GM23248 (cell line): ENCODE measurements at regions not wholly inside any gene's neighbourhood (a gene's known extent, or its start where the extent isn't known, plus 50 kb on each side); places are given as distances from the start of the nearest gene placed in this dataset.

Experiments
- EZH2 ChIP-seq: fragments of 200-600 bp; sonication (generic); IDR thresholded peaks from 2 replicates; pipeline ENCODE4 v1.6.1; 2018; ENCODE audit warnings: antibody characterized with exemption, mild to moderate bottlenecking; ENCODE audit not compliant: insufficient read depth, poor library complexity, severe bottlenecking
- EZH2phosphoT487 ChIP-seq: fragments of 200-600 bp; sonication (generic); IDR thresholded peaks from 2 replicates; pipeline ENCODE4 v1.6.1; 2018; ENCODE audit warnings: antibody characterized with exemption, moderate library complexity, mild to moderate bottlenecking, low read depth; ENCODE audit not compliant: insufficient read depth

DNA sequence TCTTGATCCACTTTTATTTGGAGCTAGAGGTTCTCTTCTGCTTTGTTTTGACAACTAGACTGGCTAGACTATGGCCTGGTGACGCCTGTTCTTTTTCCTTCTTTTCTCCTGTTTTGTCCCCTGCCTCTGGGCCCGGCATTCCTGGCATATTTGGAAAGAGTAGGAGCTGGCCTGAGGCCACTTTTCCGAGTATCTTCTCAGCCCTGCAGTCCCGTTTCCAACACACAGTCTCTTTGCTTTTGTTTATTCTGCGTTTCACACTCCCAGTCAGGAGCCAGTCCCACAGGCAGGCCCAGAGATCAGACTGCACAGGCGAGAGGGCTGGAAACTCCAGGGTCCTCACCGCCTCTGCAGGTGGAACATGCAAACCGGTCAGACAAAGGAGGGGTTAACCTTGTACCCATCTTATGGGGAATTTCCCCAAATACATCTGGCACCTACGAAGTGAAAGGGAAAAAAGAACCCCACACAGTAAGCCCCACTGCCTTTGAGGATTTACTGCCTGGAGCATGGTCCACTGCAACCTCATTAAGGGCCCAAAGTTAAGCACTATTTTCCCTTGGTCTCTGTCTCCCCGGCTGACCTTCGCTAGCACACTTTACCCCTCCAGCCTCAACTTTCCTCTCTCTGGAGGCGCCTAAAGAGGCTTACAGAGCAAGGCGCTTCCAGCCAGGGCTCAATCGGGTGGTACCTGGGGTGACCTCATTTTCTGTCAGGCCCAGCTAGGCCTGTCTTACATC, 141.1 kb downstream of the TOMM20 start:
- no peak for TF ChIP-seq EZH2phosphoT487
- TF ChIP-seq EZH2: no peak
